Kidney epithelial cell (primary cell): ENCODE measurements at regions not wholly inside any gene's neighbourhood (a gene's known extent, or its start where the extent isn't known, plus 50 kb on each side); places are given as distances from the start of the nearest gene placed in this dataset.

ENCODE experiments used
- DNase-seq: peaks from one replicate; pipeline ENCODE4 v3.0.0-alpha.2; 2010; ENCODE audit warnings: low read depth
- H3K27me3 ChIP-seq: 2 replicates; pipeline ENCODE4 v1.6.0; 2011; ENCODE audit warnings: low read length; ENCODE audit not compliant: control insufficient read depth, insufficient read depth
- H3K36me3 ChIP-seq: 2 replicates; pipeline ENCODE4 v1.5.1; 2011; ENCODE audit warnings: low read length; ENCODE audit not compliant: control insufficient read depth, insufficient read depth
- H3K4me3 ChIP-seq: 2 replicates; pipeline ENCODE4 v1.5.1; 2011; ENCODE audit warnings: low read depth, mild to moderate bottlenecking, control low read depth, low read length
- TF ChIP-seq, protein P1 (sequence below): IDR thresholded peaks from 2 replicates; pipeline ENCODE4 v1.5.1; 2011; ENCODE audit warnings: mild to moderate bottlenecking, moderate library complexity, low read length, control low read depth, inconsistent platforms; ENCODE audit not compliant: insufficient read depth, poor library complexity, severe bottlenecking

DNA sequence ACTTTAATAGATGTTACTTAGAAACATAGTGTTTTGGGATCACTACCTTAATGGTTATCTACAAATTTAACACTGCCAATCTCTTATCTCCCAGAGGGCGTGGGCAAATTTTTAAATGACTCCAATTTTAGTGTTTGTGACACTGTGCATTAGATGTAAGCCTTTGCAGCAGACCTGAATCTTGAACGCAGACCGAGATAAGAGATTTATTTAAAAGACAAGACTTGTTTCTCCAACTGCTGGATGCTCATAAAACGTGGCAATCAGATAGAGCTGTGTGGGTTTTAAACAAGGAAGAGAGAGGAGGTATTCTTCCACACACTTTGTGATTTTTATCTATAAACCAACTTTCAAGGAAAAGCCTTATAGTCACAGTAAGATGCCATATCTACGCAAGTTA lies 252.5 kb upstream of the NR3C2 start:
- TF ChIP-seq, protein P1, sequence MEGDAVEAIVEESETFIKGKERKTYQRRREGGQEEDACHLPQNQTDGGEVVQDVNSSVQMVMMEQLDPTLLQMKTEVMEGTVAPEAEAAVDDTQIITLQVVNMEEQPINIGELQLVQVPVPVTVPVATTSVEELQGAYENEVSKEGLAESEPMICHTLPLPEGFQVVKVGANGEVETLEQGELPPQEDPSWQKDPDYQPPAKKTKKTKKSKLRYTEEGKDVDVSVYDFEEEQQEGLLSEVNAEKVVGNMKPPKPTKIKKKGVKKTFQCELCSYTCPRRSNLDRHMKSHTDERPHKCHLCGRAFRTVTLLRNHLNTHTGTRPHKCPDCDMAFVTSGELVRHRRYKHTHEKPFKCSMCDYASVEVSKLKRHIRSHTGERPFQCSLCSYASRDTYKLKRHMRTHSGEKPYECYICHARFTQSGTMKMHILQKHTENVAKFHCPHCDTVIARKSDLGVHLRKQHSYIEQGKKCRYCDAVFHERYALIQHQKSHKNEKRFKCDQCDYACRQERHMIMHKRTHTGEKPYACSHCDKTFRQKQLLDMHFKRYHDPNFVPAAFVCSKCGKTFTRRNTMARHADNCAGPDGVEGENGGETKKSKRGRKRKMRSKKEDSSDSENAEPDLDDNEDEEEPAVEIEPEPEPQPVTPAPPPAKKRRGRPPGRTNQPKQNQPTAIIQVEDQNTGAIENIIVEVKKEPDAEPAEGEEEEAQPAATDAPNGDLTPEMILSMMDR: no peak
- no peak for DNase-seq
- Histone ChIP-seq H3K36me3 (no peaks in the 10 kb centered on the region), H3K4me3 (no peak overlapping the region), H3K27me3 (no peaks in the 10 kb centered on the region)

GRCh38 chr4:148693913-148694649 lies 251.9 kb upstream of the NR3C2 start:
- DNase-seq: no peak
- Histone ChIP-seq H3K27me3 (no peaks in the 10 kb centered on the region), H3K4me3 (no peak overlapping the region), H3K36me3 (no peaks in the 10 kb centered on the region)
- TF ChIP-seq, protein P1: no peak

GRCh38 chr4:148692242-148692641 lies 250.0 kb upstream of the NR3C2 start:
- DNase-seq: no peak
- no peaks in the 10 kb centered on the region for H3K27me3 ChIP-seq
- no peaks in the 10 kb centered on the region for H3K36me3 ChIP-seq
- TF ChIP-seq, protein P1: no peak
- H3K4me3 ChIP-seq: no peak overlapping the region

- no peak overlapping the region for H3K4me3 ChIP-seq
- H3K36me3 ChIP-seq: no peaks in the 10 kb centered on the region
- DNase-seq: no peak
- TF ChIP-seq, protein P1: no peak
- H3K27me3 ChIP-seq: no peaks in the 10 kb centered on the region
Observed at GRCh38 chr4:148686449-148686848, 244.2 kb upstream of the NR3C2 start.

DNA sequence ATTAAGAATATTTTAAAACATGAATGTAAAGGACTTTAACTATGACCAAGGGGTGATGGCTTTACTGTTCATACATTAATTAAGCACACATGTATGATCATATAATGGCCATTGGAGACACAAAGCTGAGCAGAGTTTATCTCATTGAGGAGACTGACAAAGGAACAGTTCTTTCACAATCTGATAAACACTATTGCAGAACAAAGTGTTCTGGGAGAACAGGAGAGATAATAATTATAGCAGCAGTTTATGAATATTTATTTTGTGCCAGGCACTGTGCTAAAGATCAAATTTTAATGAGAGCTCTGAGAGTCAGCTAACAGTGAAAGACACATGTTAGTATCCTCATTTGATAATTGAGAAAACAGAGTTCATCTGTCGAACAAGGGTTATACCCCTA lies 242.4 kb upstream of the NR3C2 start:
- Histone ChIP-seq H3K36me3 (no peaks in the 10 kb centered on the region), H3K27me3 (no peaks in the 10 kb centered on the region), H3K4me3 (no peak overlapping the region)
- TF ChIP-seq, protein P1: no peak
- DNase-seq: no peak

DNA sequence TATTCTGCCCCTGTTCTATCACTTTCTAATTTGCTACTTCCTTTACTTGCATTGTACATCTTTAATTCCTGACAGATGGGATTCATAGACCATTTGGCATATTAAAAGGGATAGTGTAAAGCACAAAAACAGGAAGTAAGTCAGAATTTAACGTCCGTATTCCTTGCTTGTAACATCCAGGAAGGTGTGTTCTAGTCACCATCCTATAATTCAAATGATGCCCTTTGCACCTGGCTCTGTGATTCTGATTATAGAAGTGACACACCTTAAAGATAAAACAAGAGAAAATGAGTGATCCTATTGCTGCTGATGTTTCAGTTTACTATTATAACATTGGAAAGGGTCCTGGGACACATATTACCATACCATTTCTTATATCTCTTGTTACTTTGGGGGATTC lies 238.7 kb upstream of the NR3C2 start:
- no peaks in the 10 kb centered on the region for H3K27me3 ChIP-seq
- TF ChIP-seq, protein P1: no peak
- no peak for DNase-seq

More for the DNA sequence above, 238.7 kb upstream of the NR3C2 start:
- H3K4me3 ChIP-seq: no peak overlapping the region
- no peaks in the 10 kb centered on the region for H3K36me3 ChIP-seq
